Vagina (tissue), 2 donors: ENCODE measurements at regions not wholly inside any gene's neighbourhood (a gene's known extent, or its start where the extent isn't known, plus 50 kb on each side); places are given as distances from the start of the nearest gene placed in this dataset.

Experiments
- DNase-seq, 2 donors: peaks; one replicate each; pipeline ENCODE4 v3.0.0-alpha.2; 2017; ENCODE audit errors: extremely low spot score in 2 of 2
- H3K27ac ChIP-seq: fragments of 200-600 bp; sonication (generic); one replicate; pipeline ENCODE4 v1.5.1; 2019
- H3K27me3 ChIP-seq: fragments of 200-600 bp; sonication (generic); one replicate; pipeline ENCODE4 v1.5.1; 2019
- H3K36me3 ChIP-seq, 2 donors: fragments of 200-600 bp; sonication (generic); one replicate each; pipeline ENCODE4 v1.5.1; 2017 to 2019
- H3K4me1 ChIP-seq: fragments of 200-600 bp; sonication (generic); one replicate; pipeline ENCODE4 v1.5.1; 2019
- H3K4me3 ChIP-seq, 2 donors: fragments of 200-600 bp; sonication (generic); 1 replicate in 1 of 2; 2 replicates in 1 of 2; pipeline ENCODE4 v1.5.1; 2016 to 2019
- H3K9me3 ChIP-seq: fragments of 200-600 bp; sonication (generic); one replicate; pipeline ENCODE4 v1.5.1; 2019
- POLR2A ChIP-seq, 2 donors: fragments of 450-650 bp; IDR thresholded peaks; one replicate each; pipeline ENCODE4 v1.6.1; 2017; ENCODE audit warnings: antibody characterized with exemption in 2 of 2, mild to moderate bottlenecking in 2 of 2, moderate library complexity in 2 of 2
- POLR2AphosphoS5 ChIP-seq, 2 donors: sonication (generic); formaldehyde crosslinking; IDR thresholded peaks; one replicate each; pipeline ENCODE4 v1.9.0; 2017; ENCODE audit warnings: antibody characterized with exemption in 2 of 2, mild to moderate bottlenecking in 2 of 2, low read depth in 1 of 2; ENCODE audit not compliant: insufficient read depth in 1 of 2
- intact Hi-C: fragments of 100-400 bp; cut with DNase I; formaldehyde crosslinking; loops from one replicate; pipeline ENCODE4 v1.15.1; 2023
- TF ChIP-seq, protein P1 (sequence below), 3 experiments: fragments of 450-650 bp in 2 of 3; fragments of 200-600 bp in 1 of 3; sonication (generic) in 1 of 3; IDR thresholded peaks; one replicate each; pipeline ENCODE4 v1.5.1; 2017 to 2019; ENCODE audit warnings: antibody characterized with exemption in 3 of 3, mild to moderate bottlenecking in 2 of 3, moderate library complexity in 2 of 3

DNA sequence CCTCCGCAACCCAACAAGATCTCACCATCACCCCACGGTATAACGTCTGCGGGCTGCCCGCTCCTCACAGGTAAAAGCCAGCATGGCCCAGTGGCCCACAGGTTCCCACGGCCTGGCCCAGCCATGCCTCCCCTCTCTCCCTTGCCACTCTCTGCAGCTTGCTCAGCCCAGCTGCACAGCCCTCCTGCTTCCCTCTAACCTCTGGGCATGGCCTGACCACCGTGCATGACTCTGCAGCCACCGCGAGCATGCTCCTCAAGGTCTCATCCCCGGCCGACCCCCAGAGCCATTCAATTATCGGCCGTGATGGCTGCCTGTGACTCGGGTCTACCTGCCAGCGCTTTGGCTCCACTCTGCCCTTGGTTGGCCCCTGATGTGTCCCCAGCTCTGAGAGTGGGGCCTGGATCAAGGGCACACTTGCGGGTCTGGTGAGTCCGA lies 185.5 kb downstream of the CTTN start:
- DNase-seq, result no peak
- no peak overlapping the region for H3K27ac ChIP-seq
- no peaks in the 10 kb centered on the region for H3K4me1 ChIP-seq
- no peaks in the 10 kb centered on the region for H3K9me3 ChIP-seq
- TF ChIP-seq POLR2A (IDR thresholded peaks at IDR 0.05) (no peak), POLR2AphosphoS5 (IDR thresholded peaks at IDR 0.05; ENCODE audit: insufficient read depth in 1 of 2, low read depth in 1 of 2) (no peak)
- TF ChIP-seq, protein P1, sequence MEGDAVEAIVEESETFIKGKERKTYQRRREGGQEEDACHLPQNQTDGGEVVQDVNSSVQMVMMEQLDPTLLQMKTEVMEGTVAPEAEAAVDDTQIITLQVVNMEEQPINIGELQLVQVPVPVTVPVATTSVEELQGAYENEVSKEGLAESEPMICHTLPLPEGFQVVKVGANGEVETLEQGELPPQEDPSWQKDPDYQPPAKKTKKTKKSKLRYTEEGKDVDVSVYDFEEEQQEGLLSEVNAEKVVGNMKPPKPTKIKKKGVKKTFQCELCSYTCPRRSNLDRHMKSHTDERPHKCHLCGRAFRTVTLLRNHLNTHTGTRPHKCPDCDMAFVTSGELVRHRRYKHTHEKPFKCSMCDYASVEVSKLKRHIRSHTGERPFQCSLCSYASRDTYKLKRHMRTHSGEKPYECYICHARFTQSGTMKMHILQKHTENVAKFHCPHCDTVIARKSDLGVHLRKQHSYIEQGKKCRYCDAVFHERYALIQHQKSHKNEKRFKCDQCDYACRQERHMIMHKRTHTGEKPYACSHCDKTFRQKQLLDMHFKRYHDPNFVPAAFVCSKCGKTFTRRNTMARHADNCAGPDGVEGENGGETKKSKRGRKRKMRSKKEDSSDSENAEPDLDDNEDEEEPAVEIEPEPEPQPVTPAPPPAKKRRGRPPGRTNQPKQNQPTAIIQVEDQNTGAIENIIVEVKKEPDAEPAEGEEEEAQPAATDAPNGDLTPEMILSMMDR (IDR thresholded peaks at IDR 0.05), result no peak
- no peaks in the 10 kb centered on the region for H3K36me3 ChIP-seq
- H3K27me3 ChIP-seq, result no peaks in the 10 kb centered on the region
- H3K4me3 ChIP-seq, result no peak overlapping the region
- intact Hi-C loops, result no loop called here

DNA sequence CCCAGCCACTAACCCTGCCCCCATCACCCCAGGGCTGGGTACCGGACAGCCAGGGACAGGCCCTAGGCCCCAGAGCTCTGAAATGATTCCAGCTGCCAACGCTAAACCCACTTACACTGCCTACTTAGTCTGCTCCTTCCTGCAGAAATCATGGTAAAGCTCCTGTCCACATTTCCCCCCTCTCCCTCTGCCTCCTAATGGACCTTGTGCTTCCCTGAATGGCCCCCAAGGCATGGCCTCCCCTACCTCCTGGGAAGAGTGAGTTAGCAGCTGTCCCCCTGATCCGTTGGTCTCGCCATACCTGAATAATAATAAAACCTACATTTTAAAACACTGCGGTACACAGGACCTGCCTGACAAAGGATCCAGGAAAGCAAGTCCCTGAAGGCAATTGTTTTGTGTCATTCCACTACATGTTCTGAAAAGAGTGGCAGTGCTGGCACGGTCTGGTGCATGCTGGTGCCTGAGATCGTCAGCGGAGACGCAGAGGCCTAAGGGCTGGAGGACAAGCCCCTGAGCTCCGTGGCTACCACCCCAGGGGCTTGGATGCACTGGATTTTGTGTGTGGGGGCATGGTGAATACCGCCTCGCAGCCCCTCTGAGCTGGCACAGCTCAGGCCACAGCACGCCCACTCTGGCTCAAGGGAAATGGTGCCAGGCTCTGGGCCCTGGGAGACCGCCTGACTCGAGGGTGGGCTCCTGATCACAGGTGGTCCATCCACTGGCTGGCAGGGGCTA lies 186.3 kb downstream of the CTTN start:
- no peak for DNase-seq
- Histone ChIP-seq H3K9me3 (no peaks in the 10 kb centered on the region), H3K27me3 (no peaks in the 10 kb centered on the region), H3K4me1 (no peaks in the 10 kb centered on the region), H3K36me3 (no peaks in the 10 kb centered on the region), H3K27ac (no peak overlapping the region), H3K4me3 (no peak overlapping the region)
- TF ChIP-seq POLR2AphosphoS5 (IDR thresholded peaks at IDR 0.05; ENCODE audit: insufficient read depth in 1 of 2, low read depth in 1 of 2), result no peak
- no peak for TF ChIP-seq POLR2A (IDR thresholded peaks at IDR 0.05)
- intact Hi-C loops, result loop anchor here (5.0 kb wide), 1 partner anchor 603 kb away; no protein-coding TSS in a partner anchor

DNA sequence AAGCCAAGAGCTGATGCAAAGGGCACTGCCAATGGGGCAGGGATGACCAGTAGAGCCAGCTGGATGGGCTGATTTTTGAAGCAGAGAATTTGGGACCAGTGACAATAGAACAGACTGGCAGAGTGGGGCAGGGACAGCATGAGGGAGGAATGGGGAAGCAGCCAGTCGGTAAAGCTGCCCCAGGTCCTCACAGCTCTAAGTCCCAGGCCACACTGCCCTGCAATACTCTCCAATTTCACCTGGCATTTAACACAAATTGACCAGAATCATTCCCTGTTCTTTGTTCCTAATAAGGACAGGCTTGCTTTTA lies 186.9 kb downstream of the CTTN start:
- H3K27ac ChIP-seq, result no peak overlapping the region

DNA sequence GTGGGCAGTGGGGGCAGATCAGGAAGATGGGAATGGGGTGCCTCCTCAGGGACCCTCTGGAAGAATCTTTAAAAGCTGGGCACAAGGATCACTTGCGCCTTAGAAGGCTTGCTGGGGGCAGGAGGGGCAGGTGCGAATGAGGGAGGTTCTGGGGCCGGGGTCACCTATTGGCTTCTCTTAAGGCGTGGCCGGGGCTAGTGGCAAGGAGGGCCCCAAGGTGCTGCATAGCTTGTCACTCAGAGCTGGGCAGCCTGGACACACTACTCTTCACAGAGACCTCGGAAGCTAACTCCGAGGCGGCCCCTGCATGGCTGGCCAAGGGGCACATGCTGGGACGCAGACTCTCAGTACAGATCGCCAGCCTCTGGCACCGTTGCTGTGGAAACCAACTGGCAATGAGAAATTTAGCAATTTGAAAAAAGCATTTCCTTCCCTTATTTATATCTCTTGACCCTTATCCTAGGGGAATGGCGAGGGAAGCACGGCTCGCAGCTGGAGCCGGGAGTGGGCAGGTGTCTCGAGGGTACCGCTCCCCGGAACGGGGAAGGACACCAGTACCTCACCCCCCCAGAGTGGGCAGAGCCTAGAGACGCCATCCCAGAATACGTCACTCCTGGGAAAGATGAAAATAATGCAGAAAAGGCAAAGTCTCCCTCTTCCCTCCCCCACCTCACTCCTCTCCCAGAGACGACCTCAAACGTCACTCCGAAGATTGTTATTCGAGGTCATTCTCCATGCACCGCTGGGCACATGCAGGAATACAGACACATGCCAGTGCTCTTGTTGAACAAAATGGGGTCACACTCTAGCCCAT lies 188.1 kb downstream of the CTTN start:
- TF ChIP-seq POLR2A (IDR thresholded peaks at IDR 0.05) (no peak), POLR2AphosphoS5 (IDR thresholded peaks at IDR 0.05; ENCODE audit: insufficient read depth in 1 of 2, low read depth in 1 of 2) (no peak)
- TF ChIP-seq, protein P1 (IDR thresholded peaks at IDR 0.05), result no peak
- Histone ChIP-seq H3K27me3 (no peaks in the 10 kb centered on the region), H3K27ac (no peak overlapping the region), H3K4me1 (no peaks in the 10 kb centered on the region), H3K4me3 (no peak overlapping the region), H3K9me3 (no peaks in the 10 kb centered on the region), H3K36me3 (no peaks in the 10 kb centered on the region)
- no peak for DNase-seq
- intact Hi-C loops, result loop anchor here (5.0 kb wide), 1 partner anchor 601 kb away; no protein-coding TSS in a partner anchor

More for the DNA sequence above, 186.9 kb downstream of the CTTN start:
- Histone ChIP-seq H3K9me3 (no peaks in the 10 kb centered on the region), H3K4me3 (no peak overlapping the region), H3K27me3 (no peaks in the 10 kb centered on the region), H3K4me1 (no peaks in the 10 kb centered on the region), H3K36me3 (no peaks in the 10 kb centered on the region)
- no peak for DNase-seq
- intact Hi-C loops, result loop anchor here (5.0 kb wide), 1 partner anchor 602 kb away; no protein-coding TSS in a partner anchor
- TF ChIP-seq, protein P1 (IDR thresholded peaks at IDR 0.05), result no peak
- TF ChIP-seq POLR2A (IDR thresholded peaks at IDR 0.05) (no peak), POLR2AphosphoS5 (IDR thresholded peaks at IDR 0.05; ENCODE audit: insufficient read depth in 1 of 2, low read depth in 1 of 2) (no peak)

DNA sequence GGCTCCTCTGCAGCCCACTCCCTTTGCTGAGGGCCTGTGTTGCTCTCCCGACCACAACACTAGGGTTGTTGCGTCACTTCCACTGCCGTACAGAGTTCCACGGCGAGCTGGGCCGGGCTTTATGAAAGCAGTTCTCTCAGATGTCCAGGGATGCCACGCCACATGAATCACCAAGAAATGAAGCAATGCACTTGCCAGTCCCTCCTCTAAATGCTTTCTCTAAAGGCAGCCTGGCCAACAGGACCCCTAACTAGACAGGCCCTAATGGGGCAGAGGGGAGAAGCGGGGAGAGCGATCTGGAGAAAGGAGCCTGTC lies 188.7 kb downstream of the CTTN start:
- Histone ChIP-seq H3K9me3 (no peaks in the 10 kb centered on the region), H3K36me3 (no peaks in the 10 kb centered on the region), H3K27me3 (no peaks in the 10 kb centered on the region), H3K4me3 (no peak overlapping the region), H3K4me1 (no peaks in the 10 kb centered on the region), H3K27ac (no peak overlapping the region)
- DNase-seq, result no peak
- TF ChIP-seq POLR2AphosphoS5 (IDR thresholded peaks at IDR 0.05; ENCODE audit: insufficient read depth in 1 of 2, low read depth in 1 of 2) (no peak), POLR2A (IDR thresholded peaks at IDR 0.05) (no peak)
- TF ChIP-seq, protein P1 (IDR thresholded peaks at IDR 0.05), result no peak
- intact Hi-C loops, result loop anchor here (5.0 kb wide), 1 partner anchor 600 kb away; no protein-coding TSS in a partner anchor
